Panc1 (cell line): ENCODE measurements at regions not wholly inside any gene's neighbourhood (a gene's known extent, or its start where the extent isn't known, plus 50 kb on each side); places are given as distances from the start of the nearest gene placed in this dataset.

Experiments
- ATAC-seq: fragments of 200-7000 bp; cut with Tn5 transposase; 2 replicates; pipeline ENCODE4 v1.9.1; 2020; ENCODE audit warnings: mild to moderate bottlenecking, moderate library complexity
- BruUV-seq: library from RNA; stranded (reverse); fragments of 400-500 nt; replicated peaks from 2 replicates; lab custom pipeline; 2021; lab: Mats Ljungman, UMichigan
- CTCF ChIA-PET: fragments of 300-600 bp; sonication (Branson Sonifier 250); formaldehyde crosslinking; loops from one replicate; lab custom pipeline; 2022; ENCODE audit warnings: antibody characterized with exemption; lab: Charles Lee
- POLR2A ChIA-PET: fragments of 300-600 bp; sonication (Branson Sonifier 250); formaldehyde crosslinking; loops from one replicate; lab custom pipeline; 2022; ENCODE audit warnings: antibody characterized with exemption; lab: Charles Lee
- DNase-seq: peaks from one replicate; pipeline ENCODE4 v3.0.0-alpha.2; 2010; ENCODE audit warnings: low read depth, low spot score
- H3K27ac ChIP-seq: 2 replicates; pipeline ENCODE4 v1.5.1; 2011; ENCODE audit warnings: mild to moderate bottlenecking, low read length, inconsistent platforms
- H3K27me3 ChIP-seq: fragments of 200-500 bp; sonication (Bioruptor generic); 2 replicates; pipeline ENCODE4 v1.6.0; 2014; ENCODE audit warnings: low read length, inconsistent platforms; ENCODE audit not compliant: control insufficient read depth, insufficient read depth
- H3K36me3 ChIP-seq: fragments of 200-500 bp; sonication (Bioruptor generic); 2 replicates; pipeline ENCODE4 v1.5.1; 2014; ENCODE audit warnings: inconsistent platforms, mild to moderate bottlenecking, low read length, moderate library complexity; ENCODE audit not compliant: control insufficient read depth, insufficient read depth
- H3K4me1 ChIP-seq: 2 replicates; pipeline ENCODE4 v1.5.1; 2011; ENCODE audit warnings: inconsistent platforms, mild to moderate bottlenecking, low read length, moderate library complexity; ENCODE audit not compliant: control insufficient read depth, insufficient read depth
- H3K4me3 ChIP-seq, 2 experiments: 2 replicates each; pipeline ENCODE4 v1.5.1; 2011 to 2012; ENCODE audit warnings: low read depth in 2 of 2, low read length in 2 of 2, mild to moderate bottlenecking in 2 of 2, inconsistent platforms in 1 of 2, moderate library complexity in 1 of 2
- H3K9me3 ChIP-seq: fragments of 200-500 bp; sonication (Bioruptor generic); 2 replicates; pipeline ENCODE4 v1.5.1; 2014; ENCODE audit warnings: low read depth, mild to moderate bottlenecking, inconsistent platforms, low read length, moderate library complexity; ENCODE audit not compliant: control insufficient read depth, insufficient read depth
- CTCF ChIP-seq: fragments of 450-650 bp; IDR thresholded peaks from 2 replicates; pipeline ENCODE4 v1.5.1; 2017; ENCODE audit warnings: mild to moderate bottlenecking
- POLR2AphosphoS5 ChIP-seq: IDR thresholded peaks from 2 replicates; pipeline ENCODE4 v1.6.1; 2012; ENCODE audit warnings: mild to moderate bottlenecking, low read depth, low read length, moderate library complexity
- SIN3A ChIP-seq: IDR thresholded peaks from 2 replicates; pipeline ENCODE4 v1.6.1; 2012; ENCODE audit warnings: low read depth, mild to moderate bottlenecking, low read length, moderate library complexity, borderline replicate concordance; ENCODE audit not compliant: insufficient read depth
- TCF7L2 ChIP-seq: IDR thresholded peaks from 2 replicates; pipeline ENCODE4 v1.6.1; 2011; ENCODE audit warnings: mild to moderate bottlenecking, low read depth, low read length, inconsistent platforms
- in situ Hi-C: cut with HindIII; loops from 2 replicates; pipeline ENCODE4 v1.10.0; 2016; ENCODE audit warnings: low sequenced_read_pairs, low pct_unique_long_range_greater_than_20kb
- intact Hi-C: fragments of 100-400 bp; cut with micrococcal nuclease; formaldehyde crosslinking; loops from one replicate; pipeline ENCODE4 v1.10.0; 2022; ENCODE audit not compliant: unreplicated experiment
- TF ChIP-seq, protein P1 (sequence below), 2 experiments: IDR thresholded peaks; 2 replicates each; pipeline ENCODE4 v1.6.1; 2011 to 2012; ENCODE audit warnings: low read depth in 2 of 2, control low read depth in 1 of 2, low read length in 1 of 2, mild to moderate bottlenecking in 1 of 2, moderate library complexity in 1 of 2; ENCODE audit not compliant: insufficient read depth in 1 of 2

GRCh38 chr6:54056105-54056504 lies 55.1 kb upstream of the MLIP start:
- TF ChIP-seq POLR2AphosphoS5 (no peak), SIN3A (no peak), CTCF (no peak), TCF7L2 (no peak)
- TF ChIP-seq, protein P1, sequence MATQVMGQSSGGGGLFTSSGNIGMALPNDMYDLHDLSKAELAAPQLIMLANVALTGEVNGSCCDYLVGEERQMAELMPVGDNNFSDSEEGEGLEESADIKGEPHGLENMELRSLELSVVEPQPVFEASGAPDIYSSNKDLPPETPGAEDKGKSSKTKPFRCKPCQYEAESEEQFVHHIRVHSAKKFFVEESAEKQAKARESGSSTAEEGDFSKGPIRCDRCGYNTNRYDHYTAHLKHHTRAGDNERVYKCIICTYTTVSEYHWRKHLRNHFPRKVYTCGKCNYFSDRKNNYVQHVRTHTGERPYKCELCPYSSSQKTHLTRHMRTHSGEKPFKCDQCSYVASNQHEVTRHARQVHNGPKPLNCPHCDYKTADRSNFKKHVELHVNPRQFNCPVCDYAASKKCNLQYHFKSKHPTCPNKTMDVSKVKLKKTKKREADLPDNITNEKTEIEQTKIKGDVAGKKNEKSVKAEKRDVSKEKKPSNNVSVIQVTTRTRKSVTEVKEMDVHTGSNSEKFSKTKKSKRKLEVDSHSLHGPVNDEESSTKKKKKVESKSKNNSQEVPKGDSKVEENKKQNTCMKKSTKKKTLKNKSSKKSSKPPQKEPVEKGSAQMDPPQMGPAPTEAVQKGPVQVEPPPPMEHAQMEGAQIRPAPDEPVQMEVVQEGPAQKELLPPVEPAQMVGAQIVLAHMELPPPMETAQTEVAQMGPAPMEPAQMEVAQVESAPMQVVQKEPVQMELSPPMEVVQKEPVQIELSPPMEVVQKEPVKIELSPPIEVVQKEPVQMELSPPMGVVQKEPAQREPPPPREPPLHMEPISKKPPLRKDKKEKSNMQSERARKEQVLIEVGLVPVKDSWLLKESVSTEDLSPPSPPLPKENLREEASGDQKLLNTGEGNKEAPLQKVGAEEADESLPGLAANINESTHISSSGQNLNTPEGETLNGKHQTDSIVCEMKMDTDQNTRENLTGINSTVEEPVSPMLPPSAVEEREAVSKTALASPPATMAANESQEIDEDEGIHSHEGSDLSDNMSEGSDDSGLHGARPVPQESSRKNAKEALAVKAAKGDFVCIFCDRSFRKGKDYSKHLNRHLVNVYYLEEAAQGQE (IDR thresholded peaks at IDR 0.05; ENCODE audit: insufficient read depth in 1 of 2, low read depth in 2 of 2, low read length in 1 of 2): no peak
- H3K4me3 ChIP-seq: no peak overlapping the region
- in situ Hi-C loops (no loop called here), intact Hi-C loops (no loop called here)
- CTCF ChIA-PET: no interaction called here
- H3K27ac ChIP-seq: no peak overlapping the region
- DNase-seq (no peak), ATAC-seq (no peak)
- H3K9me3 ChIP-seq: no peaks in the 10 kb centered on the region
- BruUV-seq: no TSS peak
- H3K4me1 ChIP-seq: 0 out of 2 replicates have a peak, but pooled peaks cover 4% of the 10 kb centered on the region
- POLR2A ChIA-PET: interaction anchor here (0.7 kb wide), 1 partner anchor 324 kb away, joined by 3 read pairs; no protein-coding TSS in a partner anchor
- no peaks in the 10 kb centered on the region for H3K27me3 ChIP-seq
- no peaks in the 10 kb centered on the region for H3K36me3 ChIP-seq

DNA sequence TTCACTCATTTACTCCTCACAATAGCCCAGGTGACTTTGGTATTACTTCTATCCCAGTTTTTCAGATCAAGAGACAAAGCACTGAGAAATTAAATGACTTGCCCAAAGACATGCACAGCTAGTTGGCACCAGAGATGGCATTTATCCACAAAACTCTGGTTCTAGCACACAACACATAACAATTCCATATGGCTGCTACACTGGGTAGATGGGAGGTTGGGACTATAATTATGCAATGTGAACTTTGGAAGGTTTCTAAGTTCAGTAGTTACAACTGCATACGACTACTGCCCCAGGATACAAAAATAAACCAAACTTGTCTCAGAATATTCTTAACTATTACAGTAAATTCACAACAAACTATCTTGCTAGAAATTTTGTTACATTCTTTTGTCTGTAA lies 54.2 kb upstream of the MLIP start:
- no peak for ATAC-seq

More for the DNA sequence above, 54.2 kb upstream of the MLIP start:
- intact Hi-C loops (no loop called here), in situ Hi-C loops (no loop called here)
- Histone ChIP-seq H3K4me1 (0 out of 2 replicates have a peak, but pooled peaks cover 4% of the 10 kb centered on the region), H3K36me3 (no peaks in the 10 kb centered on the region), H3K4me3 (no peak overlapping the region), H3K27me3 (no peaks in the 10 kb centered on the region), H3K27ac (no peak overlapping the region), H3K9me3 (no peaks in the 10 kb centered on the region)
- ChIA-PET POLR2A (no interaction called here), CTCF (no interaction called here)
- BruUV-seq: no TSS peak
- no peak for TF ChIP-seq TCF7L2
- no peak for TF ChIP-seq SIN3A
- TF ChIP-seq, protein P1 (IDR thresholded peaks at IDR 0.05; ENCODE audit: insufficient read depth in 1 of 2, low read depth in 2 of 2, low read length in 1 of 2): no peak
- TF ChIP-seq CTCF: no peak
- no peak for TF ChIP-seq POLR2AphosphoS5
- DNase-seq: no peak
